Heart left ventricle (tissue), 16 donors: ENCODE measurements at regions not wholly inside any gene's neighbourhood (a gene's known extent, or its start where the extent isn't known, plus 50 kb on each side); places are given as distances from the start of the nearest gene placed in this dataset.

ENCODE experiments used
- ATAC-seq, 4 donors: fragments of 200-7000 bp; cut with Tn5 transposase; one replicate each; pipeline ENCODE4 v1.9.1; 2020 to 2022; ENCODE audit warnings: moderate library complexity in 4 of 4, mild to moderate bottlenecking in 3 of 4, moderate number of reproducible peaks in 1 of 4
- DNase-seq, 5 donors: peaks; one replicate each; pipeline ENCODE4 v3.0.0-alpha.2; 2020
- H3K27ac ChIP-seq, 12 donors: fragments of 200-600 bp; sonication (generic) in 4 of 12; one replicate each; pipeline versions ENCODE4 v1.5.0 to v1.8.0; 2016 to 2022; ENCODE audit warnings: mild to moderate bottlenecking in 2 of 12
- H3K27me3 ChIP-seq, 9 donors: fragments of 200-600 bp; sonication (generic) in 2 of 9; one replicate each; pipeline versions ENCODE4 v1.5.1 to v1.8.0; 2016 to 2022; ENCODE audit warnings: mild to moderate bottlenecking in 3 of 9
- H3K36me3 ChIP-seq, 9 donors: fragments of 200-600 bp; sonication (generic) in 2 of 9; one replicate each; pipeline versions ENCODE4 v1.5.0 to v1.8.0; 2018 to 2022; ENCODE audit warnings: mild to moderate bottlenecking in 2 of 9
- H3K4me1 ChIP-seq, 12 donors: fragments of 200-600 bp; sonication (generic) in 4 of 12; one replicate each; pipeline versions ENCODE4 v1.5.0 to v1.8.0; 2016 to 2022; ENCODE audit warnings: mild to moderate bottlenecking in 3 of 12
- H3K4me3 ChIP-seq, 12 donors: fragments of 200-600 bp; sonication (generic) in 4 of 12; one replicate each; pipeline versions ENCODE4 v1.5.0 to v1.8.0; 2017 to 2022; ENCODE audit warnings: mild to moderate bottlenecking in 9 of 12, moderate library complexity in 4 of 12
- H3K9me3 ChIP-seq, 12 donors: fragments of 200-600 bp; sonication (generic) in 4 of 12; one replicate each; pipeline versions ENCODE4 v1.5.0 to v1.8.0; 2016 to 2022; ENCODE audit warnings: mild to moderate bottlenecking in 1 of 12
- POLR2A ChIP-seq, 2 donors: fragments of 450-650 bp; IDR thresholded peaks; one replicate each; pipeline ENCODE4 v1.6.1; 2017; ENCODE audit warnings: antibody characterized with exemption in 2 of 2, mild to moderate bottlenecking in 2 of 2, moderate library complexity in 2 of 2
- WGBS, 4 donors: extraction: QIAGEN DNeasy Blood & Tissue Kit in 2 of 4; methylation state at CpG; one replicate each; pipeline versions ENCODE4 v1.1.5 to v1.1.7; 2013 to 2018; 5-methylcytosine and 5-hydroxymethylcytosine counted together
- intact Hi-C, 10 donors: fragments of 100-400 bp; cut with DNase I; formaldehyde crosslinking; loops; one replicate each; pipeline versions ENCODE4 v1.11.1 to v1.14.2; 2022
- TF ChIP-seq, protein P1 (sequence below), 12 donors: fragments of 200-600 bp; sonication (generic) in 4 of 12; IDR thresholded peaks; one replicate each; pipeline versions ENCODE4 v1.5.0 to v1.8.0; 2018 to 2022; ENCODE audit warnings: antibody characterized with exemption in 12 of 12, mild to moderate bottlenecking in 5 of 12
- donor health status: ischemic (EF 13 %, LVEDD 7.1; RV severe dilation, severe dysfunction).
- donor health status: healthy with polysubstance abuse.
- donor health status: DM: no; HTN: yes; CAD: no.
- donor health status: DM: no; HTN: no; CAD: no.
- donor health status: ischemic (EF 25% LVEDD 6.9; RV normal size, moderate dysfunction).
- donor health status: ischemic (EF 25% LVEDD 5.7; RV mildly dilated, moderate dysfunction).
- donor health status: healthy.
- donor health status: DM: yes; HTN: yes; CAD: no.
- donor health status: ischemic (EF 35%, LVEDD 5.7; RV mildly dilated, moderate dysfunction).
- donor health status: nonischemic (EF 11% LVEDD 7.7; RV severe dilation, severe dysfunction).
- donor health status: DM: yes; HTN: yes; CAD: no.
- donor health status: PGD.
- donor health status: ischemic (EF 29% LVEDD 5.4; RV normal size, mild dysfunction).
- donor health status: nonischemic (EF 23%, LVEDD 6.1; RV moderate dilation, normal function).

DNA sequence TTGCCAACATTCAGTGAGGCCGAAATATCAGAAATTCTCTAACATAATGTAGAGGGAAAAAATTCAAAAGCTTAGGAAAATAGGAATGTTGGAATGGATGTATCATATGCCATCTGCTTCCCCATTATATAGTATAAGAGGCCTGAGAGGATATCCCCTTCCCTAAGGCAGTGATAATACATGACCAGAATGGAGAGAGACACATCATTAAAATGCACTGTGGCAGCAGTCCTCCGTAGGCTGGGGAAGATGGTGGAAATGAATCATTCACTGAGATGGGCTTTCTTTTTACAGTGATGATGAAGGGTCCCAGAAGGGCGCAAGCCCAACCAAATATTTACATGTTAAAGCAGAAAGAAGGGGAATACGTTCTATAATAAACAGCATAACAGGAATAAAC is 799.1 kb upstream of the SPRY2 start:
- no peaks in the 10 kb centered on the region for H3K9me3 ChIP-seq
- H3K27me3 ChIP-seq, result no peaks in the 10 kb centered on the region
- H3K4me1 ChIP-seq, result no peaks in the 10 kb centered on the region
- no peak overlapping the region for H3K4me3 ChIP-seq
- no peak for ATAC-seq
- WGBS, 4 donors, result 64 to 76% (median 72%) methylated on average over 4 of the region's 4 CpGs
- no peak overlapping the region for H3K27ac ChIP-seq
- H3K36me3 ChIP-seq, result no peaks in the 10 kb centered on the region
- intact Hi-C loops, result no loop called here
- TF ChIP-seq POLR2A (IDR thresholded peaks at IDR 0.05), result no peak
- TF ChIP-seq, protein P1, sequence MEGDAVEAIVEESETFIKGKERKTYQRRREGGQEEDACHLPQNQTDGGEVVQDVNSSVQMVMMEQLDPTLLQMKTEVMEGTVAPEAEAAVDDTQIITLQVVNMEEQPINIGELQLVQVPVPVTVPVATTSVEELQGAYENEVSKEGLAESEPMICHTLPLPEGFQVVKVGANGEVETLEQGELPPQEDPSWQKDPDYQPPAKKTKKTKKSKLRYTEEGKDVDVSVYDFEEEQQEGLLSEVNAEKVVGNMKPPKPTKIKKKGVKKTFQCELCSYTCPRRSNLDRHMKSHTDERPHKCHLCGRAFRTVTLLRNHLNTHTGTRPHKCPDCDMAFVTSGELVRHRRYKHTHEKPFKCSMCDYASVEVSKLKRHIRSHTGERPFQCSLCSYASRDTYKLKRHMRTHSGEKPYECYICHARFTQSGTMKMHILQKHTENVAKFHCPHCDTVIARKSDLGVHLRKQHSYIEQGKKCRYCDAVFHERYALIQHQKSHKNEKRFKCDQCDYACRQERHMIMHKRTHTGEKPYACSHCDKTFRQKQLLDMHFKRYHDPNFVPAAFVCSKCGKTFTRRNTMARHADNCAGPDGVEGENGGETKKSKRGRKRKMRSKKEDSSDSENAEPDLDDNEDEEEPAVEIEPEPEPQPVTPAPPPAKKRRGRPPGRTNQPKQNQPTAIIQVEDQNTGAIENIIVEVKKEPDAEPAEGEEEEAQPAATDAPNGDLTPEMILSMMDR (IDR thresholded peaks at IDR 0.05), result no peak
- no peak for DNase-seq

DNA sequence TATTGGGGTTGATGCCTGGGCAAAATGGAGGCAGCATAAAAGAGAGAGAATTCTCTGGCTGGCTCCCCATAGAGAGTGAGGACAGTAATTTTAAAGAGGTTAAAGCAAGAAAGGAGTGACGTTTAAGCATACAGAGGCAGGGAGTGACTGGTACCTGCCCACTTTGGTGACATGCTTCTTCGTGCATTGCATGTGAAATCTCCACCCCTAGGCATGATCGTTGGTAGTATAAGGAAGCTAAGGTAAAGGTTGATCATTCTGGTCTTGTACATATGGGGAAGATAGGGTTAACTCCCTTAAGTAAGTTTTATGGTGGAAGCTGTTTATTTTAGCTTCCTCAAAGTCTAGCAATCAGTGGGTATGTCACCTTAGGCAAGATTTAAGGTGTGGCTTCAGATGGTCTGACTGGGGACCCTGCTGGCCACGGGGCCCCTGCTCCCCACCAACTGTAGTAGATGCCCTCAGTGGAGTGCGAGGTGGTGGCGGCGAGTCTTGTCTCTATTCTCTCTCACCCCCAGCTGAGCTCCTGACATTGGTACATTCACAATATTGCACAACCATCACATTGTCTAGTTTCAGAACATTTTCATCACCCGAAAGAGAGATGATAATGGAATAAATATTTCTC is 797.5 kb upstream of the SPRY2 start:
- H3K4me3 ChIP-seq, result no peak overlapping the region
- H3K9me3 ChIP-seq, result no peaks in the 10 kb centered on the region
- WGBS, 4 donors, result 81 to 90% (median 86%) methylated on average over 8 of the region's 8 CpGs
- H3K36me3 ChIP-seq, result no peaks in the 10 kb centered on the region
- TF ChIP-seq POLR2A (IDR thresholded peaks at IDR 0.05), result no peak
- TF ChIP-seq, protein P1 (IDR thresholded peaks at IDR 0.05), result no peak
- intact Hi-C loops, result no loop called here
- DNase-seq (no peak), ATAC-seq (no peak)
- H3K27ac ChIP-seq, result no peak overlapping the region
- H3K27me3 ChIP-seq, result no peaks in the 10 kb centered on the region
- H3K4me1 ChIP-seq, result no peaks in the 10 kb centered on the region

DNA sequence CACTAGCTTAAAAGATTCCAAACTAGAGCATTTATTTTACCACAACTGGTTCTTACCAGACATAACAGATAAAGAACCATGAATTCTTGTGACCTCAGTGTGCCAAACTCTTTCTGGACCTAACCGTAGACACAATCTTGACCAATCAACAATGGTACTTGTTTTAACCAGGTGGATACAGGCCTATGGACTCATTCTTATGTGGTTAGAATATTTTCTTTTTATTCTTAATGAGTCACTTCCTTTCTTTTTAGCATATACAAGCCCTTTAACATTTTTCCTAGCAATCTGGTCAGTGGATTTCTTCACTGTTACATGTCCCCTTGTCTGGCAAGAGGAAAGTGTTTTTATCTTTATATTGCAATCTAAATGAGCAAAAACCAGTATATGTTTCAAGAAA is 792.1 kb upstream of the SPRY2 start:
- no peaks in the 10 kb centered on the region for H3K9me3 ChIP-seq
- intact Hi-C loops, result no loop called here

DNA sequence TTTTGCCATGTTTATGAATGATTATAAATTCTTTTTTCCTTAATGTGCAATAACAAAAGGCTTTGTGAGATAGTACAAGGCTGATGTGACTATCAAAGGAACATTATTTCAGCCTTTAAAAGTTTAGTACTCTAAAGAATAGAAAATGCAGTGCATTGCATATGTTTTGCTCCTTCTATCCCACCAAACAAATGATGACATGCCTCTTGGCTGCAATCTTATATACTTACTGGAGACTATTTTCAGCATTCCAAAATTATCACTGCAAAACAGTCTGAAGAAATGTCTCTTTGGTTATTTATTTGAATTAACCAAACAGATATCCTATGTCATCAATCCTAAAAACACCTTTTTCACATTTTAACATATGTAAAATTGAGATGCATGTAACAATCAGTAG is 776.5 kb upstream of the SPRY2 start:
- Histone ChIP-seq H3K4me3 (no peak overlapping the region), H3K9me3 (no peaks in the 10 kb centered on the region), H3K27ac (no peak overlapping the region), H3K36me3 (no peaks in the 10 kb centered on the region), H3K27me3 (no peaks in the 10 kb centered on the region), H3K4me1 (no peaks in the 10 kb centered on the region)
- DNase-seq (no peak), ATAC-seq (no peak)
- intact Hi-C loops, result no loop called here
- no peak for TF ChIP-seq POLR2A (IDR thresholded peaks at IDR 0.05)
- TF ChIP-seq, protein P1 (IDR thresholded peaks at IDR 0.05), result no peak

More for the DNA sequence above, 792.1 kb upstream of the SPRY2 start:
- TF ChIP-seq POLR2A (IDR thresholded peaks at IDR 0.05), result no peak
- TF ChIP-seq, protein P1 (IDR thresholded peaks at IDR 0.05), result no peak
- Histone ChIP-seq H3K36me3 (no peaks in the 10 kb centered on the region), H3K27me3 (no peaks in the 10 kb centered on the region), H3K4me1 (no peaks in the 10 kb centered on the region), H3K27ac (no peak overlapping the region), H3K4me3 (no peak overlapping the region)
- DNase-seq (no peak), ATAC-seq (no peak)
- 79 to 86% (median 82%) methylated on average over 1 of the region's 1 CpG for WGBS, 4 donors
